ENCODE measurements at regions not wholly inside any gene's neighbourhood (a gene's known extent, or its start where the extent isn't known, plus 50 kb on each side); places are given as distances from the start of the nearest gene placed in this dataset.

GRCh38 chr14:63781686-63782085 lies 53.8 kb upstream of the SGPP1 start:
- DNase-seq = no peak

GRCh38 chr14:63782683-63783389 lies 55.0 kb upstream of the SGPP1 start:
- no peak for DNase-seq

GRCh38 chr14:63788011-63788933 lies 60.4 kb upstream of the SGPP1 start:
- DNase-seq = no peak

DNA sequence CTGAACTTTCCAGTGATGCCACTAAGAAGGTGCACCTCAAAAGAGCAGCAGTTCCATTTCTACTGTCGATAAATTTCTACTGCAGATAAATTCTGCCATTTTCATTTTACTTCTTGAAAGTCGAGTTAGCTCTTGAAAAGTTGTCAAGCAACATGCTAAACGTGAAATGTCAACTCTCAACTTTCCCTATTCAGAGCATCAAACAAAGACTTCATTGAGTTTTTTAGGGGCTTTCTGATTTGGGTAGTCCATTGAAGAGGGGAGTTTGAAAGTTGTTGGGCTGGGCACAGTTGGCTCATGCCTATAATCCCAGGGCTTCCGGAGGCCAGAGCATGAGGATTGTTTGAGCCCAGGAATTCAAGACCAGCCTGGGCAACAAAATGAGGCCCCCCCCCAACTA lies 59.4 kb upstream of the SYNE2 start:
- no peak for DNase-seq

- no peak for DNase-seq
Observed at GRCh38 chr14:63795532-63795931, 57.3 kb upstream of the SYNE2 start.

DNA sequence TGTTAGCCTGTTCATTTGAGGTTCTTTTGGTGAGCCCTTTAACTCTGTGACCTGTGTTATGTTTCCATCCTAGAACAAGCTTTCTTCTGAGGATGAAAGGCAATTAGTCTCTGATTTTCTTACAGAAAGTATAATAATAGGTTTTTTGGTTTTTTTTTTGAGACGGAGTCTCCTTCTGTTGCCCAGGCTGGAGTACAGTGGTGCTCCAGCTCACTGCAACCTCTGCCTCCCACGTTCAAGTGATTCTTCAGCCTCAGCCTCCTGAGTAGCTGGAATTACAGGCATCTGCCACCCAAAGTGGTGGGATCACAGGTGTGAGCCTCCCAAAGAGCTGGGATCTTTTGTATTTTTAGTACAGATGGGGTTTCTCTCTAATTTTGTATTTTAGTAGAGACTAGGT lies 52.7 kb upstream of the SYNE2 start:
- no peak for DNase-seq

GRCh38 chr14:63800651-63801375 lies 52.0 kb upstream of the SYNE2 start:
- peak; percentile 5 for DNase-seq
